NCI-H1048 (cell line): ENCODE measurements at regions not wholly inside any gene's neighbourhood (a gene's known extent, or its start where the extent isn't known, plus 50 kb on each side); places are given as distances from the start of the nearest gene placed in this dataset.
"Not testable (repeated sequence)": the region's sequence is repeated elsewhere in the genome, so short reads cannot be mapped to it uniquely, and the experiment has no call there.

Experiments used
- DNase-seq: peaks from one replicate; lab custom pipeline; 2025; lab: John Stamatoyannopoulos, UW

GRCh38 chr4:158958489-158959270, 144.2 kb upstream of the RAPGEF2 start:
- no peak for DNase-seq

DNA sequence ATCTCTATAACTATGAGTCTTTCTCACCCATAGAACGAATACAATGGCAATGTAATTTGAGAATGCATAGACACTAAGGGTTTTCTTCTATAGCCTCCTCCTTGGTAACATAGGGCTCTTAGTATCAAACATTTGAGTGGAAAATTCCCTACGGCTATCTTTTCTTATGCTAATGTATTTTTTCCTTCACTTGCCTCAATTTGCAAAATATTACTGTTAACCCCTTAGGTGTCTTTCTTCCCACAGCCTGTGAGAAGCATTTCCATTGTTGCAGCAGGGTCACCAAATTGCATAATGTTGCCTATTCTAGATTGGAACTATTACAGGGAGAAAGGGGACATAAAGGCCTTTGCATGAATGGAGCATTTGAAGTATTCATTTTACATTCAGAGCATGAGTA, 140.5 kb upstream of the RAPGEF2 start:
- DNase-seq = no peak

GRCh38 chr4:158963282-158963681, 139.6 kb upstream of the RAPGEF2 start:
- DNase-seq = not testable (repeated sequence)

- no peak for DNase-seq
These were observed 138.7 kb upstream of the RAPGEF2 start for GRCh38 chr4:158964114-158964727.

DNA sequence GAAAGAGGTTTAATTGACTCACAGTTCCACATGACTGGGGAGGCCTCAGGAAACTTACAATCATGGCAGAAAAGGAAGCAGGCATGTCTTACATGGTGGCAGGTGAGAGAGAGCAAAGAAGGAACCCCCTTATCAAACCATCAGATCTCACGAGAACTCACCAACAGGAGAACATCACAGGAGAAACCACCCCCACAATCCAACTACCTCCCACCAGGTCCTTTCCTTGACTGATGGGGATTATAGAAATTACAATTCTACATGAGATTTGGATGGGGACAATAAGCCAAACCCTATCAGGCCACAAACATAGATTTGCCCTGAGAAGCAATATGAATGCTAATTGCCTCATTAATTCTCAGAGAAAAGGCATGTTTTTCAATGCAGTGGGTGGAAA, 138.2 kb upstream of the RAPGEF2 start:
- DNase-seq = no peak

DNA sequence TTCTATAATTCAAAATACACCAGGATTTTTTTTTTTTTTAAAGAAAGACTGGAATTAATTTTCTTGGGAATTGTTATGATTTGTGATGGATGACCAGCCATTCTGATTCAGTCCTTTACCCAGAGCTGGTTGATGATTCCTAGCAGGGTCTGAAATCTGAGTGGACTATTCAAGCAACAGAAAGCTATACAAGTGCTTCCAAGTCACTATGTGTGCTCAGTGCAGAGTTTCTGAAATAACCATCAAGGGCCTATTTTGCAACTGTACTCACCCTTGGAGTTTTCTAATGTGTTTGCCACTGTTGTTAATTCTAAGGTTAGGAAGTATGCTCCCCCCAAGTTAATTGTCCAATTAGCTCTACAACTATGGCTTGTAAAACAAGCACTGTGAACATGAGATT, 137.7 kb upstream of the RAPGEF2 start:
- no peak for DNase-seq

GRCh38 chr4:158966091-158966490, 136.8 kb upstream of the RAPGEF2 start:
- DNase-seq = no peak

DNA sequence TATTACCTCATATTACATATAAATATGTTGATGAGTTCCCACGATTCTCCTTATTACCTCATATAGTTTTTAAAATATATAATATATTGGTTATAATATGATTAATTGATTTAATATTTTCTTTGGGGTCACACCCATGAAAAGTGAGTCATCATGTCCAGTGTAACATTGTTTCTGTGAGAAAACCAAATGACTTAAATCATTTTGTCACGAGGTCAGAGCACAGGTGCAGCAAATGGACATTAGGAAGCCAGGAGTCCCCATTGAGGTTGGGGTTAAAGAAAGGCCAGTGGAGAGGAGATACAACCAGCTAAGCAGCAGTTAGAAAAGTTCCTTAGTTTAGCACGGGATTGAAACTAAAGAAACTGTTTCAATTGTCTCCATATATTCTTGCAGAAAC, 133.9 kb upstream of the RAPGEF2 start:
- no peak for DNase-seq

DNA sequence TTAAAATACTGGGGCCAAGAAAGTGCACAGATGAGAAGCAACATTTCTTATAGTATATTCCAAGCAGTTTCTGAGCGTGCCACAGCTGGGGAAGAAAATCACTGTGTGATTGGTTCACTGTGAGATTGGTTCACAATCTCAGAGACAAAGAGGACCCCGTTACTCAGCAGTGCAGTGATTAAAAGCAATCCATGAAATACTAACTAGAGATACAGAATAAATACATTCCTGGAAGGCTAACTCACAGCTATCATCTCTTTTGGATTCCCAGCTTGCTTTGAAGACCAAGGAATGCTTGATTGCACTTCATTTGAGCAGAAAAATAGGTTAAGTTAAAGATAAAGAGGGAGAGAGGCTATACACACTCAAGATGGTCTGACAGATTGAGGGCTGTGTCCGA, 132.1 kb upstream of the RAPGEF2 start:
- no peak for DNase-seq

- not testable (repeated sequence) for DNase-seq
These were observed 128.4 kb upstream of the RAPGEF2 start for GRCh38 chr4:158974438-158974837.

- DNase-seq = not testable (repeated sequence)
These were observed 122.2 kb upstream of the RAPGEF2 start for GRCh38 chr4:158980711-158981110.

DNA sequence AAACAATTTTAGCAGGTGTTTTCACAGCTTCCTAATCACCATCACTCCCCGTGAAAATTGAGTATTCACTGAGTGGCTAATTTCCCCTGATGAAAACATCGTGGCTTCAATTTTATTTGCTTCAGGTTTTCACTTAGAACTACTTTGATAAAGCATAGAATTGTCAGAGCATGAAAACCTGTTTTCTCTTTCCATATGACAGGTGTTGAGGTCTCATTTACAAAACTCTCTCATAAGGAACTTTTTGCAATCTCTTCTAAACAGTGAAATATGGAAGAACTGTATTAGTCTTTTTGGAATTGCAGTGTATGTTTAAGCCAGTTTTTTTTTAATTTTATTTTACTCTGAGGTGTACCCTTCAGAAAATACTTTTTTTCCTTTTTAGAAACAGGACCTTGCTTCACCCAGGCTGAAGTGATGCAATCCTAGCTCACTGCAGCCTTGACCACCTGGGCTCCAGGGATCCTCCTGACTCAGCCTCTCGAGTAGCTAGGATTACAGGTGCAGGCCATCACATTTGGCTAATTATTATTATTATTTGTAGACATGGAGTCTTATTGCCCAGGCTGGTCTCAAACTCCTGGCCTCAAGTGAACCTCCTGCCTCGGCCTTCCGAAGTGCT, 111.2 kb upstream of the RAPGEF2 start:
- DNase-seq = no peak

GRCh38 chr4:158993891-158994290, 109.0 kb upstream of the RAPGEF2 start:
- no peak for DNase-seq

GRCh38 chr4:158995040-158995439, 107.8 kb upstream of the RAPGEF2 start:
- DNase-seq = no peak

- DNase-seq = no peak
These were observed 106.9 kb upstream of the RAPGEF2 start for GRCh38 chr4:158995965-158996364.

DNA sequence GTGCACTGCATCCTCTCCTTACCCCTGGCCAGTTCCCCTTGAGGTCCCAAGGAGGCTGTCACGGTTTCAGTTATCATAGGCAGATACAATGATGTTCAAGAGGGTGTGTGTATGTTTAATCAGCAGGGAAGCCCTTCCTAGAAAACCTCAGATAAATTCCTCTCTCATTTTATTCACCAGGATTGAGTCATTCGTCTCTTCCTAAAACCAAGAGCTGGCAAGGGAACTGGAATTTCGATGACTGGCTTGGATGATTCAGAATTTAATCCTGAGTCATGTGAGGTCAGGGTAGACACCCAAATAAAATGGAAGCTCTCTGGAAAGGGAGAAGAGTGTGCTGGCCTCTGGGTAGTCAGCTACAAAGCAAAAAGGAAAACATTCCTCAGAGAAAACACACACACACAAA, 106.2 kb upstream of the RAPGEF2 start:
- DNase-seq = no peak

DNA sequence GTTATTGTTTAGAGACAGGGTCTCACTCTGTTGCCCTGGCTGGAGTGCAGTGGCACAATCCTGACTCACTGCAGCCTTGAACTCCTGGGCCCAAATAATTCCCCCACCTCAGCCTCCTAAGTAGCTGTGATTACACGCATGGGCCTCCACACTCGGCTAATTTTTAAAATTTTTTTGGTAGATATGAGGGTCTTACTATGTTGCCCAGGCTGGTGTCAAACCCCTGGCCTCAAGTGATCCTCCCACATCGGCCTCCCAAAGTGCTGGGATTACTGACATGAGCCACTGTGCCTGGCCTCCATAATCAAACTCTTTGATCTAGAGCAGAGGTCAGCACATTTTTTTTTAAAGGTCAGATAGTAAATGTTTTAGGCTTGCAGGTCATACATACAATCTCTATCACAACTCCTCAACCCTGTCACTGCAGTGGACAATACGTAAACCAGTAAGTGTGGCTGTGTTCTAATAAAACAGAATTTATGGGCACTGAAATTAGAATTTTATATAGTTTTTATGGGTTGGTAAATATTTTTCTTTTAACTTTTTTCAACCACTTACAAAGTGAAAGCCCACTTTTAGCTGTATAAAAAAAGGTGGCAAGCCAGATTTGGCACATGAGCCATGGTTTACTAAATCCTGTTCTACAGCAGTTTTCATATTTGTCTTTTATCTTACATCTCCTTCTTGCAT, 105.1 kb upstream of the RAPGEF2 start:
- no peak for DNase-seq

- DNase-seq = no peak
These were observed 104.3 kb upstream of the RAPGEF2 start for GRCh38 chr4:158998624-158999023.

DNA sequence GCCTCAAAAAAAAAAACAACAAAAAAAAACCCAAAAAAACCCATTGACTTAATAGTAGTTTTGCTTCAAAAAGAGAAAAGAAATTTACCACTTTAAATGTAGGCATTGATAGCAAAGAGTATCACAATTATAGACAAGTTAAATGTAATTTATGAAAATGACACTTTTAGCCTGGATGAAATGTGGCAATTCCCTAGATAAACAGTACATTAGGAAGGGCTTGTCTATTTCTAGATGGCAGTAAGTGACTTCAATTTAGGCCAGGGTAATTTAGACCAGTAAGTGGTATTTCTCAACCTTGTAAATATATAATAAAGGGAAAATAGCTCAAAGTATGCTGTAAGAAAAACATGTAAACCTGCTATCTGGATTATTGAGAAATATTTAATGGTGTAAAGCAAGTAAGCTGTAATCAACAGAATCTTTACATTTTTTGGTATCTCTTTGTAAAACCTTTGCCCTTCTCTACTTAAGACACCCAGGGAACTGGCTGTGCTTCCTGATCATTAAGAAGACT, 103.7 kb upstream of the RAPGEF2 start:
- no peak for DNase-seq

GRCh38 chr4:158999849-159000248, 103.0 kb upstream of the RAPGEF2 start:
- DNase-seq = no peak

- DNase-seq = no peak
These were observed 99.9 kb upstream of the RAPGEF2 start for GRCh38 chr4:159002950-159003349.

DNA sequence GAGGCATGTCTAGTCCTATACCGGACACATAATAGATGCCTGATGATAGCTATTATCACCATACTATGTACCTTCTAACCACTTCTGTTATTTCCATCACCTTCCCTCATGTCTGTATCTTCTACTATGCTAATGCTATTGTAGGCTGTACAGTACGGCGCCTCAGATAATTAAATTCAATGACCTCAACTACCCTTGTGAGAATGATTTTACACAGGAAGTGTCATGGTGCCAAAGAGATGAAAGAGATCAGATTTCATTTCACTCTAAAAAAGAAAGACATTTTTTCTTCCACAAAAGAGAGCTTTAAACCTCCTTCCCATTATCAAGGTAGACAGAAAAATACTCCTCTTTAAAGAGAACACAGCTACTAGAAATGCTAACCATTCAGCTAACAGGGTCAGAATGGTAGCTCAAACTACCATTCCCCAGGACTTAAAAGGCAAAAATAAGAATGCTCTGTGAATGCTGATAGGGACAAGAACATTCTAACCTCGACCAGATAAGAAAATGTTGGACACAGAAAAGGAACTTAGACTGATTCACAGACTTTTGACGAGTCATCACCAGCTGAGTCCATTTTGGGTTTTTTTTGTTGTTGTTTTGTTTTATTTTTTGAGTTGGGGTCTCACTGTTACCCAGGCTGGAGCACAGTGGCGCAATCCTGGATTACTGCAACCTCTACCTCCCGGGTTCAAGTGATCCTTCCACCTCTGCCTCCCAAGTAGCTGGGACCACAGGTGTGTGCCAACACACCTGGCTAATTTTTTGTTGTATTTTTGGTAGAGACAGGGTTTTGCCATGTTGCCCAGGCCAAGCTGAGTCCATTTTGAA, 99.2 kb upstream of the RAPGEF2 start:
- no peak for DNase-seq
